Body of pancreas (tissue), 4 donors: ENCODE measurements at regions not wholly inside any gene's neighbourhood (a gene's known extent, or its start where the extent isn't known, plus 50 kb on each side); places are given as distances from the start of the nearest gene placed in this dataset.
A peak's percentile ranks its signal among the peaks of the same experiment; 100 is the strongest.
"Not testable (repeated sequence)": the region's sequence is repeated elsewhere in the genome, so short reads cannot be mapped to it uniquely, and the experiment has no call there.

Experiments used
- ATAC-seq: fragments of 150-250 bp; one replicate; pipeline ENCODE4 v1.9.1; 2016
- DNase-seq, 4 donors: peaks; one replicate each; pipeline ENCODE4 v3.0.0-alpha.2; 2019
- H3K27ac ChIP-seq, 4 donors: fragments of 200-600 bp; sonication (generic); 1 replicate in 3 of 4; 2 replicates in 1 of 4; pipeline versions ENCODE4 v1.5.1 to v1.6.1; 2016 to 2019; ENCODE audit warnings: mild to moderate bottlenecking in 1 of 4, mixed read lengths in 1 of 4, moderate library complexity in 1 of 4
- H3K27me3 ChIP-seq, 2 donors: fragments of 200-600 bp; sonication (generic); one replicate each; pipeline ENCODE4 v1.6.0; 2016; ENCODE audit warnings: mild to moderate bottlenecking in 1 of 2
- H3K36me3 ChIP-seq, 2 donors: fragments of 200-600 bp; sonication (generic); replicated peaks in 1 of 2; 2 replicates each; pipeline ENCODE4 v1.5.1; 2016; ENCODE audit warnings: low read depth in 2 of 2; ENCODE audit not compliant: insufficient read depth in 1 of 2
- H3K4me1 ChIP-seq: fragments of 200-600 bp; sonication (generic); one replicate; pipeline ENCODE4 v1.6.0; 2016
- H3K4me3 ChIP-seq, 2 donors: fragments of 200-600 bp; sonication (generic); 1 replicate in 1 of 2; 2 replicates in 1 of 2; pipeline ENCODE4 v1.5.1; 2016 to 2019
- H3K9me3 ChIP-seq, 3 donors: fragments of 200-600 bp; sonication (generic); 1 replicate in 2 of 3; 2 replicates in 1 of 3; pipeline ENCODE4 v1.5.1; 2016
- POLR2A ChIP-seq, 3 donors: fragments of 450-650 bp; IDR thresholded peaks; one replicate each; pipeline ENCODE4 v1.6.1; 2016; ENCODE audit warnings: antibody characterized with exemption in 3 of 3, mild to moderate bottlenecking in 2 of 3
- WGBS, 2 donors: methylation state at CpG; one replicate each; pipeline ENCODE4 v1.1.5; 2017; 5-methylcytosine and 5-hydroxymethylcytosine counted together
- intact Hi-C: fragments of 100-400 bp; cut with DNase I; formaldehyde crosslinking; loops from one replicate; pipeline ENCODE4 v1.15.1; 2023
- TF ChIP-seq, protein P1 (sequence below), 7 experiments: fragments of 450-650 bp in 4 of 7; fragments of 200-600 bp in 3 of 7; sonication (generic) in 3 of 7; IDR thresholded peaks; one replicate each; pipeline ENCODE4 v1.5.1; 2016 to 2019; ENCODE audit warnings: antibody characterized with exemption in 7 of 7

DNA sequence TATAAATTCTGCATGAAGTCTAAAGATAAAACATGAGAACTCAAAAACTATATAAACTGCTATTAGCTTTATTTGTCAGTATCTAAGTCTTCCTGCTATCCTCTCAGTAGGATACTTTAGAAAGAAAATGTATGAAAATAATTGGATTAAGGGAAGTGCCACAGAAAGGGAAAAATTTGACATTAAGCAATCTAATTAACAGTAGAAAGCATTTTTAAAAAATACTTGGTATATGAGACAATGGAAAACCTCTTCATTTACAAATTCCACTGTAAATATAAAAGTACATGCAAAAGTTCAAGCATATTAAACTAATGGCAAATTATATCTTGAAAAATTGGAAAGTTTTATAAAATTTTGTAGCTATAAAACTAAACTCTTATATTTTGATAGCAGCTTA, 518.6 kb upstream of the NUDT12 start:
- intact Hi-C loops = no loop called here
- no peak for ATAC-seq
- Histone ChIP-seq H3K36me3 (no peaks in the 10 kb centered on the region), H3K27me3 (no peaks in the 10 kb centered on the region), H3K4me3 (no peak overlapping the region), H3K9me3 (no peaks in the 10 kb centered on the region), H3K4me1 (no peaks in the 10 kb centered on the region), H3K27ac (no peak overlapping the region)
- DNase-seq = no peak
- TF ChIP-seq POLR2A (IDR thresholded peaks at IDR 0.05) = no peak
- TF ChIP-seq, protein P1, sequence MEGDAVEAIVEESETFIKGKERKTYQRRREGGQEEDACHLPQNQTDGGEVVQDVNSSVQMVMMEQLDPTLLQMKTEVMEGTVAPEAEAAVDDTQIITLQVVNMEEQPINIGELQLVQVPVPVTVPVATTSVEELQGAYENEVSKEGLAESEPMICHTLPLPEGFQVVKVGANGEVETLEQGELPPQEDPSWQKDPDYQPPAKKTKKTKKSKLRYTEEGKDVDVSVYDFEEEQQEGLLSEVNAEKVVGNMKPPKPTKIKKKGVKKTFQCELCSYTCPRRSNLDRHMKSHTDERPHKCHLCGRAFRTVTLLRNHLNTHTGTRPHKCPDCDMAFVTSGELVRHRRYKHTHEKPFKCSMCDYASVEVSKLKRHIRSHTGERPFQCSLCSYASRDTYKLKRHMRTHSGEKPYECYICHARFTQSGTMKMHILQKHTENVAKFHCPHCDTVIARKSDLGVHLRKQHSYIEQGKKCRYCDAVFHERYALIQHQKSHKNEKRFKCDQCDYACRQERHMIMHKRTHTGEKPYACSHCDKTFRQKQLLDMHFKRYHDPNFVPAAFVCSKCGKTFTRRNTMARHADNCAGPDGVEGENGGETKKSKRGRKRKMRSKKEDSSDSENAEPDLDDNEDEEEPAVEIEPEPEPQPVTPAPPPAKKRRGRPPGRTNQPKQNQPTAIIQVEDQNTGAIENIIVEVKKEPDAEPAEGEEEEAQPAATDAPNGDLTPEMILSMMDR (IDR thresholded peaks at IDR 0.05) = no peak

DNA sequence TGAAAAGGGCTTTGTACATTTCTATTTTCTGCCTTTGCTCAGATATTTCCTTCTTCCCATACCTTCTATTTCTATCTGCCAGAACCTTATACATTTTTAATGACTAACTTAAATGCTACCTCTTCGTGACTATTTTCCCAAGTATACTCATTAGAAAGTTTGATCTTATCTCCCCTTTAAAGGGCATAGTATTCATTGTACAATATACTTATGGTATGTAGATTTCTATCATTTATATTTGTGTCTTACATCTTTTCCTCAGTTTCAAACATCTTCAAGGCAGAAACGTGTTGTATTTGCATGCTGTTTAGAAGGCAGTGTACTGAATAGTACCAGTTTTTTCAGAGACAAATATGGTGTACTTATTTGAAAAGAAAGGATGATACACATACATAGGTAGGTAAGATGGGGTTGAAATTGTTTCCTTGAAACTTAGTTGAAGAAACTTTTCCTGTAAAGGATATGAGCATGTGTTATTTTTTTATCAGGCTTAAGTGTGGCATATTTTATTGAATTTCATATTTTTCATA, 518.1 kb upstream of the NUDT12 start:
- Histone ChIP-seq H3K36me3 (no peaks in the 10 kb centered on the region), H3K9me3 (no peaks in the 10 kb centered on the region), H3K27ac (no peak overlapping the region), H3K4me3 (no peak overlapping the region), H3K27me3 (no peaks in the 10 kb centered on the region), H3K4me1 (no peaks in the 10 kb centered on the region)
- ATAC-seq = no peak
- WGBS, 2 donors = 44 to 47% methylated on average over 2 of the region's 2 CpGs
- TF ChIP-seq POLR2A (IDR thresholded peaks at IDR 0.05) = no peak
- TF ChIP-seq, protein P1 (IDR thresholded peaks at IDR 0.05) = no peak
- intact Hi-C loops = no loop called here
- no peak for DNase-seq

DNA sequence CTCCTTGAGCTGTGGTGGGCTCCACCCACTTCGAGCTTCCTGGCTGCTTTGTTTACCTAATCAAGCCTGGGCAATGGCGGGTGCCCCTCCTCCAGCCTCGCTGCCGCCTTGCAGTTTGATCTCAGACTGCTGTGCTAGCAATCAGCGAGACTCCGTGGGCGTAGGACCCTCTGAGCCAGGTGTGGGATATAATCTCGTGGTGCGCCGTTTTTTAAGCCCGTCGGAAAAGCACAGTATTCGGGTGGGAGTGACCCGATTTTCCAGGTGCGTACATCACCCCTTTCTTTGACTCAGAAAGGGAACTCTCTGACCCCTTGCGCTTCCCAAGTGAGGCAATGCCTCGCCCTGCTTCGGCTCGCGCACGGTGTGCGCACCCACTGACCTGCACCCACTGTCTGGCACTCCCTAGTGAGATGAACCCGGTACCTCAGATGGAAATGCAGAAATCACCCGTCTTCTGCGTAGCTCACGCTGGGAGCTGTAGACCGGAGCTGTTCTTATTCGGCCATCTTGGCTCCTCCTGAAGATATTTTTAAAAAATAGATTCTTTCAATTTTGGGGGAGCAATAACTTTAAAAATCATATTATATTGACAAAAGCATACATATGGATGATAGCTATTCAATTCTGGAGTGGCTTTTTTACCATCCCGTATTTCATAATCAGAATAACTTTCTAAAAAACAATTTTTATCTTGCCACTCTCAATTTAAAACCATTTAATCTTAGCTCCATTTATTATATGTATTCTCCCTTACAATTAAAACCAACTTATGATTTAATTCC, 517.5 kb upstream of the NUDT12 start:
- H3K27me3 ChIP-seq, ATAC-seq, H3K36me3 ChIP-seq, intact Hi-C loops, H3K27ac ChIP-seq, H3K4me3 ChIP-seq, H3K9me3 ChIP-seq, H3K4me1 ChIP-seq, DNase-seq: not testable (repeated sequence)
- WGBS, 2 donors = 86 to 90% methylated on average over 25 to 29 of the region's 29 CpGs

DNA sequence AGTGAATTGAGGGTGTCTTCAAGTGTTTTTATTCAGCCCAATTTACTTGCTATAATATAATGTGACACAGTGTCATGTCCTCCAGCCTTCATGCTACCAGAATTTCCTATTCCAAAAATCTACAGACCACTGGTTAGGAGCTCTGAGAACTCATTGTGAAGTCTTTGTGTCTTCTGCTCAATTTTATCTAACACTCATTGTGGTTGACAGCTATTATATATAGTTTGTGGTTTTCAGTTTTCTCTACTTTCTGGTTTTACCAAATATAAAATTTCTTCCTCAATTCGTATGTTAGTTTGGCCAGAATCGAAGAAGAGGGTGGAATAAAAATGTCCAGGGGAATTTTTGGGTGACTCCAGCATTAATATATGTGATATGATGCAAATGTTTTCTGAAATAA, 509.3 kb upstream of the NUDT12 start:
- DNase-seq = no peak
- ATAC-seq = no peak
- no peaks in the 10 kb centered on the region for H3K9me3 ChIP-seq
- no peak overlapping the region for H3K4me3 ChIP-seq
- 30 to 57% methylated on average over 2 of the region's 2 CpGs for WGBS, 2 donors
- no peaks in the 10 kb centered on the region for H3K4me1 ChIP-seq
- H3K36me3 ChIP-seq = no peaks in the 10 kb centered on the region
- no peak overlapping the region for H3K27ac ChIP-seq
- intact Hi-C loops = no loop called here
- no peaks in the 10 kb centered on the region for H3K27me3 ChIP-seq
- TF ChIP-seq, protein P1 (IDR thresholded peaks at IDR 0.05) = no peak
- TF ChIP-seq POLR2A (IDR thresholded peaks at IDR 0.05) = no peak

DNA sequence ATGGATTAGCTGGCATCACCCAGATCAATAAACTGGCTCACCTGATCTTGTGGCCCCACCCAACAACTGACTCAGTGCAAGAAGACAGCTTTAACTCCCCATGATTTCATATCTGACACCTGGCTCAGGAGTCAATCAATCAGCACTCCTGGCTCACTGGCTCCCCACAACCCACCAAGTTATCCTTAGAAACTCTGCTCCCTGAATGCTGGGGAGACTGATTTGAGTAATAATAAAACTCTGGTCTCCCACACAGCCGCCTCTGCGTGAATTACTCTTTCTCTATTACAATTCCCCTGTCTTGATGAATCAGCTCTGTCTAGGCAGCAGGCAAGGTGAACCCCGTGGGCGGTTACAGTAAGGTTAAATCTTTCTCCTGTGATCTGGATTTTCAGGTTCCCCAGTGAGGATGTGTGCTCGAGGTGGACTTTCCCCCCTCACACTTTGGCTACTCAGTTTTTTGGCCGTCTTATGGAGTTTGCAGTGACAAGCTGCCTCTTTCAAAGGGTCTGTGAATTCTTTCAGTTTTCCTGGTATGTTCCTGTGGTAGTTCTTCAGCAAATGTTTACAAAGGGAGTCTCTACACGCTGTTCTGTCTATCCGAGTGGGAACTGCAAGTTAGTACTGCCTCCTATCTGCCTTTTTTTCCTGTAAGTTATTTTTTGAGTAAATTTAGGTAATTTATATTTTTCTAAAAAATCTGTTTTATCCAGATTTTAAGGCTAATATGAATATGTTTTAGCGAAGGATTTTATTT, 500.2 kb upstream of the NUDT12 start:
- WGBS, 2 donors = 27 to 30% methylated on average over 9 of the region's 9 CpGs
- H3K9me3 ChIP-seq = no peaks in the 10 kb centered on the region
- no peak overlapping the region for H3K4me3 ChIP-seq
- no peak for ATAC-seq
- H3K27me3 ChIP-seq = no peaks in the 10 kb centered on the region
- H3K4me1 ChIP-seq = no peaks in the 10 kb centered on the region
- H3K27ac ChIP-seq = no peak overlapping the region
- TF ChIP-seq POLR2A (IDR thresholded peaks at IDR 0.05) = no peak
- TF ChIP-seq, protein P1 (IDR thresholded peaks at IDR 0.05) = no peak
- intact Hi-C loops = no loop called here
- no peaks in the 10 kb centered on the region for H3K36me3 ChIP-seq
- peak in 1 of 4 donors; percentile 8 for DNase-seq
